H1 (cell line): ENCODE measurements at regions not wholly inside any gene's neighbourhood (a gene's known extent, or its start where the extent isn't known, plus 50 kb on each side); places are given as distances from the start of the nearest gene placed in this dataset.

Experiments
- BRCA1 ChIP-seq: IDR thresholded peaks from 2 replicates; pipeline ENCODE4 v1.6.1; 2012; ENCODE audit warnings: low read depth, low read length, improper control_type of control experiment
- CREB1 ChIP-seq: IDR thresholded peaks from 2 replicates; pipeline ENCODE4 v1.6.1; 2012; ENCODE audit warnings: inconsistent platforms
- CTCF ChIP-seq, 3 experiments: IDR thresholded peaks; 1 replicate in 2 of 3; 2 replicates in 1 of 3; pipeline versions ENCODE4 v1.5.1 to v1.6.1; 2011; ENCODE audit warnings: low read length in 3 of 3, mild to moderate bottlenecking in 3 of 3, inconsistent platforms in 2 of 3, low read depth in 1 of 3, moderate library complexity in 1 of 3; ENCODE audit not compliant: insufficient read depth in 1 of 3; ENCODE audit errors: control extremely low read depth in 1 of 3
- EP300 ChIP-seq, 2 experiments: IDR thresholded peaks; 1 replicate in 1 of 2; 2 replicates in 1 of 2; pipeline ENCODE4 v1.6.1; 2011 to 2012; ENCODE audit warnings: low read depth in 2 of 2, low read length in 2 of 2, mild to moderate bottlenecking in 2 of 2, borderline replicate concordance in 1 of 2, inconsistent platforms in 1 of 2, moderate library complexity in 1 of 2
- EZH2 ChIP-seq: fragments of 200-600 bp; sonication (generic); IDR thresholded peaks from 2 replicates; pipeline ENCODE4 v1.7.1; 2012; ENCODE audit warnings: low read depth, mild to moderate bottlenecking, moderate library complexity, low read length, inconsistent platforms; ENCODE audit not compliant: severe bottlenecking
- JUND ChIP-seq: IDR thresholded peaks from 2 replicates; pipeline ENCODE4 v1.6.1; 2011; ENCODE audit warnings: mild to moderate bottlenecking, improper control_type of control experiment, low read length
- KDM1A ChIP-seq: fragments of 200-600, 300-600 bp; sonication (generic); IDR thresholded peaks from 2 replicates; pipeline ENCODE4 v1.7.1; 2016; ENCODE audit warnings: mild to moderate bottlenecking, low read length, borderline replicate concordance
- KDM5A ChIP-seq: fragments of 200-600 bp; IDR thresholded peaks from 2 replicates; pipeline ENCODE4 v1.7.1; 2012; ENCODE audit warnings: mild to moderate bottlenecking, low read length, inconsistent platforms, mixed read lengths
- PHF8 ChIP-seq: fragments of 200-600 bp; sonication (generic); conservative IDR thresholded peaks from 2 replicates; pipeline ENCODE4 v1.7.1; 2012; ENCODE audit warnings: low read depth, mild to moderate bottlenecking, inconsistent platforms, low read length, moderate library complexity
- POLR2A ChIP-seq, 2 experiments: IDR thresholded peaks; 1 replicate in 1 of 2; 2 replicates in 1 of 2; pipeline ENCODE4 v1.6.1; 2011; ENCODE audit warnings: low read depth in 2 of 2, low read length in 2 of 2, mild to moderate bottlenecking in 2 of 2; ENCODE audit errors: control extremely low read depth in 1 of 2
- POLR2AphosphoS5 ChIP-seq: IDR thresholded peaks from 2 replicates; pipeline ENCODE4 v1.6.1; 2011; ENCODE audit warnings: low read depth, low read length
- TAF1 ChIP-seq: IDR thresholded peaks from 2 replicates; pipeline ENCODE4 v1.6.1; 2011; ENCODE audit warnings: mild to moderate bottlenecking, low read depth, low read length
- TCF12 ChIP-seq: IDR thresholded peaks from 2 replicates; pipeline ENCODE4 v1.6.1; 2011; ENCODE audit warnings: low read depth, mild to moderate bottlenecking, low read length
- YY1 ChIP-seq: IDR thresholded peaks from 2 replicates; pipeline ENCODE4 v1.6.1; 2011; ENCODE audit warnings: low read depth, mild to moderate bottlenecking, low read length

GRCh38 chr2:226619707-226620106, 179.9 kb downstream of the IRS1 start:
- no peak for TF ChIP-seq TAF1
- no peak for TF ChIP-seq CTCF (IDR thresholded peaks at IDR 0.05; ENCODE audit: control extremely low read depth in 1 of 3, insufficient read depth in 1 of 3, low read depth in 1 of 3, low read length in 3 of 3)
- TF ChIP-seq KDM5A = no peak
- no peak for TF ChIP-seq KDM1A
- no peak for TF ChIP-seq YY1
- no peak for TF ChIP-seq BRCA1
- TF ChIP-seq EP300 (IDR thresholded peaks at IDR 0.05; ENCODE audit: borderline replicate concordance in 1 of 2, low read depth in 2 of 2, low read length in 2 of 2) = no peak
- TF ChIP-seq POLR2A (IDR thresholded peaks at IDR 0.05; ENCODE audit: control extremely low read depth in 1 of 2, low read depth in 2 of 2, low read length in 2 of 2) = no peak
- no peak for TF ChIP-seq CREB1
- TF ChIP-seq PHF8 = no peak
- no peak for TF ChIP-seq JUND
- TF ChIP-seq EZH2 = no peak
- no peak for TF ChIP-seq POLR2AphosphoS5
- TF ChIP-seq TCF12 = no peak
